MM.1S (cell line): ENCODE measurements at regions not wholly inside any gene's neighbourhood (a gene's known extent, or its start where the extent isn't known, plus 50 kb on each side); places are given as distances from the start of the nearest gene placed in this dataset.

ENCODE experiments used
- EZH2 ChIP-seq: fragments of 300-600 bp; sonication (generic); optimal IDR thresholded peaks from 2 replicates; pipeline ENCODE3; 2017; ENCODE audit warnings: low read depth, mild to moderate bottlenecking, antibody characterized with exemption, low read length, mixed read lengths
- EZH2phosphoT487 ChIP-seq: fragments of 300-600 bp; sonication (generic); IDR thresholded peaks from 2 replicates; pipeline ENCODE4 v1.6.1; 2018; ENCODE audit warnings: antibody characterized with exemption, low read length
- TF ChIP-seq, protein P1 (sequence below): fragments of 300-600 bp; sonication (generic); IDR thresholded peaks from 2 replicates; pipeline ENCODE4 v1.5.1; 2016; ENCODE audit warnings: antibody characterized with exemption, low read length, mixed read lengths

DNA sequence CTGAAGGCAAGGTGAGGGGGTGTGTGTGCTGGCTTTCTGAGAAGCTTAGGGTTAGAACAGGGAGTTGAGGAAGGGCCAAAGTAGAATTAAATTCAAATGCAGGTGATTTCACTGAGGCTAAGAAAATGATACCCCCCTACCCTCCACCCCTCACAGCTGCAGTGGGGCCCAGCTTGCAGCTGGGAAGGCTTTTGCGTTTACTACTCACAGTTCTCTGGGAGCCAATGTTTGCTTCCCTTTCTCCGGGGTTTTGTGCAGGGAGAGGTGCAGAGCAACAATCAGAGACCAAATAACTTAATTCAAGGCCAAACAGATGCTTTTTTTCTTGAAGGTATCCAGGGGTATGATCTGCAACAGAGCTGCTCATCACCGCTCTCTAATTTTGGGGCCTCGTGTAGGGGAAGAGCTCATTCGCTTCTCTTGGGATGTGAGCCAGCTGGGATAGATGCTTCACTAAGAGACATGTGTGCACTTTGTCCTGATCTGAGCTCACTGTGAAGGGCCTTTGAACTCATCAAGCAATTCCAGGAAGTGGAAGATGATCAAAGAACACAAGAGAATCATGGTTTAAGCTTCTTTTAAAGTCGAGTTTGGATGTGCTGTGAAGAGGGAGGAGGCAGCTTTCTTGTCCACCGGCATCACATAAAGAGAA is 122.7 kb upstream of the C1GALT1C1 start:
- TF ChIP-seq, protein P1, sequence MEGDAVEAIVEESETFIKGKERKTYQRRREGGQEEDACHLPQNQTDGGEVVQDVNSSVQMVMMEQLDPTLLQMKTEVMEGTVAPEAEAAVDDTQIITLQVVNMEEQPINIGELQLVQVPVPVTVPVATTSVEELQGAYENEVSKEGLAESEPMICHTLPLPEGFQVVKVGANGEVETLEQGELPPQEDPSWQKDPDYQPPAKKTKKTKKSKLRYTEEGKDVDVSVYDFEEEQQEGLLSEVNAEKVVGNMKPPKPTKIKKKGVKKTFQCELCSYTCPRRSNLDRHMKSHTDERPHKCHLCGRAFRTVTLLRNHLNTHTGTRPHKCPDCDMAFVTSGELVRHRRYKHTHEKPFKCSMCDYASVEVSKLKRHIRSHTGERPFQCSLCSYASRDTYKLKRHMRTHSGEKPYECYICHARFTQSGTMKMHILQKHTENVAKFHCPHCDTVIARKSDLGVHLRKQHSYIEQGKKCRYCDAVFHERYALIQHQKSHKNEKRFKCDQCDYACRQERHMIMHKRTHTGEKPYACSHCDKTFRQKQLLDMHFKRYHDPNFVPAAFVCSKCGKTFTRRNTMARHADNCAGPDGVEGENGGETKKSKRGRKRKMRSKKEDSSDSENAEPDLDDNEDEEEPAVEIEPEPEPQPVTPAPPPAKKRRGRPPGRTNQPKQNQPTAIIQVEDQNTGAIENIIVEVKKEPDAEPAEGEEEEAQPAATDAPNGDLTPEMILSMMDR, result no peak
- TF ChIP-seq EZH2phosphoT487, result no peak
- no peak for TF ChIP-seq EZH2
